ENCODE measurements at regions not wholly inside any gene's neighbourhood (a gene's known extent, or its start where the extent isn't known, plus 50 kb on each side); places are given as distances from the start of the nearest gene placed in this dataset.

GRCh38 chr16:65681406-65681805, 559.5 kb upstream of the CDH11 start:
- Mint-ChIP-seq H3K27me3 (no peaks in the 10 kb centered on the region), H3K36me3 (ENCODE audit: low read depth) (no peaks in the 10 kb centered on the region), H3K4me3 (no peak overlapping the region), H3K4me1 (no peaks in the 10 kb centered on the region), H3K27ac (no peak overlapping the region)
- ATAC-seq (no peak), DNase-seq (no peak)
- no peaks in the 10 kb centered on the region for H3K9me3 ChIP-seq (ENCODE audit: control insufficient read depth, low read length, poor library complexity, severe bottlenecking)

- no peak overlapping the region for H3K27ac Mint-ChIP-seq
- no peaks in the 10 kb centered on the region for H3K9me3 ChIP-seq (ENCODE audit: control insufficient read depth, low read length, poor library complexity, severe bottlenecking)
- no peaks in the 10 kb centered on the region for H3K27me3 Mint-ChIP-seq
- no peaks in the 10 kb centered on the region for H3K4me1 Mint-ChIP-seq
- no peak overlapping the region for H3K4me3 Mint-ChIP-seq
- H3K36me3 Mint-ChIP-seq (ENCODE audit: low read depth), result no peaks in the 10 kb centered on the region
- ATAC-seq (no peak), DNase-seq (no peak)
These were observed 557.9 kb upstream of the CDH11 start for GRCh38 chr16:65679785-65680184.

DNA sequence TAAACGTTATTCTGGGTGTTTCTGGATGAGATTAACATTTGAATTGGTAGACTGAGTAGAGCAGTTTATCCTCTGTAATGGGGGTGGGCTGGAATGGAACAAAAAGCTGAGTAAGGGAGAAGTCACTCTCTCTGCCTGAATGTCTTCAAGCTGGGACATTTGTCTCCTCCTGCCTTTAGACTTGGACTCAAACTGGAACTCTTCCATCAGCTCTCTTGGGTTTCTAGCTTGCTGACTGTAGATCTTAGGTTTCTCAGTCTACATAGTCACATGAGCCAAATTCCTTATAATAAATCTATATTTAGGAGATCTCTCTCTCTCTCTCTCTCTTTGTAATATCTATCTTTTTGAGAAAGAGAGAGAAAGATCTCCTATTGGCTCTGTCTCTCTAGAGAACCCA, 553.3 kb upstream of the CDH11 start:
- no peak overlapping the region for H3K27ac Mint-ChIP-seq
- H3K36me3 Mint-ChIP-seq (ENCODE audit: low read depth), result no peaks in the 10 kb centered on the region
- H3K9me3 ChIP-seq (ENCODE audit: control insufficient read depth, low read length, poor library complexity, severe bottlenecking), result no peaks in the 10 kb centered on the region
- H3K4me3 Mint-ChIP-seq, result no peak overlapping the region
- H3K4me1 Mint-ChIP-seq, result no peaks in the 10 kb centered on the region
- ATAC-seq (no peak), DNase-seq (no peak)
- H3K27me3 Mint-ChIP-seq, result no peaks in the 10 kb centered on the region

DNA sequence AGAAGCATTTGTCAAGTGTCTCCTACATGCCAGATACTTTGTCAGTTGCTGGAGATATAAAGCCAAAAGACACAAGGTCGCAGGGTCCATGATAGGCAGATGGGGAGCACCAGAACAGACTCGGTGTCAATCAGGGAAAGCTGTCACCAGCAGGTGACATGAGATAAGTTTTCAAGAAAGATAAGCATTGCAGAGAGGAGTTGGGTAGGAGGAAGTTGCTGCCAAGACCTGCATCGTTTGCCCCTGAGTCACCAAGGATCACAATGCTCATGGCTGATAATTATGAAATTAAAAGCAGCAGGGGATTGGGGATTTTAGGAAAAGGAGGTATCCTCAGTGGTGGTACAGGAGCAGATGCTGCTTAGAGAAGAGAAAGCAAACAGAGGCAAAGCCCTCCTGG, 551.1 kb upstream of the CDH11 start:
- Mint-ChIP-seq H3K36me3 (ENCODE audit: low read depth) (no peaks in the 10 kb centered on the region), H3K27ac (no peak overlapping the region), H3K4me3 (no peak overlapping the region), H3K4me1 (no peaks in the 10 kb centered on the region), H3K27me3 (no peaks in the 10 kb centered on the region)
- ATAC-seq (no peak), DNase-seq (no peak)
- no peaks in the 10 kb centered on the region for H3K9me3 ChIP-seq (ENCODE audit: control insufficient read depth, low read length, poor library complexity, severe bottlenecking)

- no peak overlapping the region for H3K4me3 Mint-ChIP-seq
These were observed 549.2 kb upstream of the CDH11 start for GRCh38 chr16:65671071-65671470.

DNA sequence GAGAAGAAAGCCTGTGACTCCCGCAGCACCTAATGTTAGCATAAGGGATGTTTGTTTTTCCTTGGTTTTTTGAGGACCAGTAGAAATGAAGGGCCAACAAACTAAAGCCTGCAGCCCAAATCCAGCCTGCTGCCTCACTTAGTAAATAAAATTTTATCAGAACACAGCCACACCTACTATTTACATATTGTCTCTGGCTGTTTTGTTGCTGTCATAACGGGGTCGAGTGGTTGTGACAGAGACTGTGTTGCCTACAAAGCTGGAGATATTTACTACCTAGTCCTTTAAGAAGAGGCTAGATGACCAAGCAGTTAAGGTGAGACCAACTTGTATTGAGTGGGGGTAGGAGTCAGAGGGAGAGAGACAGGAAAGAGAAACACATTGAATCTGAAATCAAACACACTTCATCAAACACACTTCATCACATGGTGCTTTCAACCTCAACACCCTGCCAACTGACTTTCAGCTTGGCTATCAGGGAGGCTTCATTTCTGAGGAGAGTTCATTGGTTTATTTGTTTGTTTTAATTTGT, 546.3 kb upstream of the CDH11 start:
- H3K27me3 Mint-ChIP-seq, result no peaks in the 10 kb centered on the region
- H3K36me3 Mint-ChIP-seq (ENCODE audit: low read depth), result no peaks in the 10 kb centered on the region
- no peak for ATAC-seq
- no peak overlapping the region for H3K4me3 Mint-ChIP-seq
- no peaks in the 10 kb centered on the region for H3K4me1 Mint-ChIP-seq
- no peak for DNase-seq
- no peak overlapping the region for H3K27ac Mint-ChIP-seq
- H3K9me3 ChIP-seq (ENCODE audit: control insufficient read depth, low read length, poor library complexity, severe bottlenecking), result peaks cover 4% of the 10 kb centered on the region

More at GRCh38 chr16:65671071-65671470, 549.2 kb upstream of the CDH11 start:
- Mint-ChIP-seq H3K27me3 (no peaks in the 10 kb centered on the region), H3K4me1 (no peaks in the 10 kb centered on the region), H3K36me3 (ENCODE audit: low read depth) (no peaks in the 10 kb centered on the region), H3K27ac (no peak overlapping the region)
- no peak for DNase-seq
- no peak for ATAC-seq
- peaks cover 4% of the 10 kb centered on the region for H3K9me3 ChIP-seq (ENCODE audit: control insufficient read depth, low read length, poor library complexity, severe bottlenecking)

DNA sequence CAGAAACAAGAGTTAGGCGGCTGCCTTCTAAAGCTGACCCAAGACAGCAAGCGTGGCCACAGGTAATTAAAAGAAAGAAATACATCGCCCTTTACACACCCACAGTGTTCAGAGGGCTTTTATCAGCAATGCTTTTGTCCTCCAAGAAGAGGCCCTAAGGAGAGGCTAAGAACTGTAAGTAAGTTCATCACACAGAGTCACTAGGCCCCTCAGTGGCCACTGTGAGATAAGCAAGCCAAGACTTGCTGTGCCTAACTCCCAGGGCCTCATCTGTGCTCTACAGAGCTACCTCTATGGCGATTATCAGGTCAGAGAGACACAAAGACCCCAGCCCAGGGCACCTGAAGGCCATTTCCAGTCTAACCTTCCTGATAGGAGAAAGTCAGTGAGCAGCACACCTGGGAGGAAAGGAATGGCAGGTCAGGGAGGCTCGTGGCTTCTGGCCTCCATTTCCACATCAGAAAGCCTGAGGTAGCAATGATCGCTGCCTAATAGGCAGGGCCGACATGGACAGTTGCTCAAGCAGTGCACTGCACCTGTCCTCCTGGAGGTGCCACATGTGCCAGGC, 545.2 kb upstream of the CDH11 start:
- Mint-ChIP-seq H3K4me3 (no peak overlapping the region), H3K36me3 (ENCODE audit: low read depth) (no peaks in the 10 kb centered on the region), H3K27ac (no peak overlapping the region), H3K27me3 (no peaks in the 10 kb centered on the region), H3K4me1 (no peaks in the 10 kb centered on the region)
- DNase-seq, result no peak
- peaks cover 4% of the 10 kb centered on the region for H3K9me3 ChIP-seq (ENCODE audit: control insufficient read depth, low read length, poor library complexity, severe bottlenecking)
- ATAC-seq, result no peak

GRCh38 chr16:65666132-65666941, 544.5 kb upstream of the CDH11 start:
- no peak overlapping the region for H3K4me3 Mint-ChIP-seq
- H3K27ac Mint-ChIP-seq, result no peak overlapping the region
- H3K36me3 Mint-ChIP-seq (ENCODE audit: low read depth), result no peaks in the 10 kb centered on the region
- no peak for DNase-seq
- no peak for ATAC-seq
- H3K9me3 ChIP-seq (ENCODE audit: control insufficient read depth, low read length, poor library complexity, severe bottlenecking), result peaks cover 4% of the 10 kb centered on the region
- no peaks in the 10 kb centered on the region for H3K4me1 Mint-ChIP-seq
- H3K27me3 Mint-ChIP-seq, result no peaks in the 10 kb centered on the region

- no peak for ATAC-seq
- no peak overlapping the region for H3K27ac Mint-ChIP-seq
These were observed 543.7 kb upstream of the CDH11 start for GRCh38 chr16:65665586-65665985.

GRCh38 chr16:65663774-65664173, 541.9 kb upstream of the CDH11 start:
- DNase-seq, result no peak
- Mint-ChIP-seq H3K27ac (no peak overlapping the region), H3K4me3 (no peak overlapping the region), H3K27me3 (no peaks in the 10 kb centered on the region), H3K4me1 (no peaks in the 10 kb centered on the region), H3K36me3 (ENCODE audit: low read depth) (no peaks in the 10 kb centered on the region)
- ATAC-seq, result no peak
- H3K9me3 ChIP-seq (ENCODE audit: control insufficient read depth, low read length, poor library complexity, severe bottlenecking), result peaks cover 4% of the 10 kb centered on the region

More at GRCh38 chr16:65665586-65665985, 543.7 kb upstream of the CDH11 start:
- Mint-ChIP-seq H3K27me3 (no peaks in the 10 kb centered on the region), H3K4me1 (no peaks in the 10 kb centered on the region), H3K36me3 (ENCODE audit: low read depth) (no peaks in the 10 kb centered on the region), H3K4me3 (no peak overlapping the region)
- no peak for DNase-seq
- peaks cover 4% of the 10 kb centered on the region for H3K9me3 ChIP-seq (ENCODE audit: control insufficient read depth, low read length, poor library complexity, severe bottlenecking)

GRCh38 chr16:65662256-65662655, 540.4 kb upstream of the CDH11 start:
- no peak overlapping the region for H3K4me3 Mint-ChIP-seq
- H3K4me1 Mint-ChIP-seq, result no peaks in the 10 kb centered on the region
- ATAC-seq, result no peak
- no peaks in the 10 kb centered on the region for H3K27me3 Mint-ChIP-seq
- no peak overlapping the region for H3K27ac Mint-ChIP-seq
- peaks cover 3% of the 10 kb centered on the region for H3K9me3 ChIP-seq (ENCODE audit: control insufficient read depth, low read length, poor library complexity, severe bottlenecking)
- no peaks in the 10 kb centered on the region for H3K36me3 Mint-ChIP-seq (ENCODE audit: low read depth)
- DNase-seq, result no peak

GRCh38 chr16:65661558-65661957, 539.7 kb upstream of the CDH11 start:
- ATAC-seq (no peak), DNase-seq (no peak)
- Mint-ChIP-seq H3K27ac (no peak overlapping the region), H3K4me3 (no peak overlapping the region), H3K27me3 (no peaks in the 10 kb centered on the region), H3K36me3 (ENCODE audit: low read depth) (no peaks in the 10 kb centered on the region), H3K4me1 (no peaks in the 10 kb centered on the region)
- H3K9me3 ChIP-seq (ENCODE audit: control insufficient read depth, low read length, poor library complexity, severe bottlenecking), result no peaks in the 10 kb centered on the region

- no peak for ATAC-seq
- Mint-ChIP-seq H3K4me3 (no peak overlapping the region), H3K27me3 (no peaks in the 10 kb centered on the region), H3K36me3 (ENCODE audit: low read depth) (no peaks in the 10 kb centered on the region), H3K4me1 (no peaks in the 10 kb centered on the region), H3K27ac (no peak overlapping the region)
- DNase-seq, result no peak
- H3K9me3 ChIP-seq (ENCODE audit: control insufficient read depth, low read length, poor library complexity, severe bottlenecking), result no peaks in the 10 kb centered on the region
These were observed 538.5 kb upstream of the CDH11 start for GRCh38 chr16:65660390-65660789.

- Mint-ChIP-seq H3K36me3 (ENCODE audit: low read depth) (no peaks in the 10 kb centered on the region), H3K27ac (no peak overlapping the region), H3K4me3 (no peak overlapping the region), H3K27me3 (no peaks in the 10 kb centered on the region), H3K4me1 (no peaks in the 10 kb centered on the region)
- DNase-seq (no peak), ATAC-seq (no peak)
- no peaks in the 10 kb centered on the region for H3K9me3 ChIP-seq (ENCODE audit: control insufficient read depth, low read length, poor library complexity, severe bottlenecking)
These were observed 537.9 kb upstream of the CDH11 start for GRCh38 chr16:65659758-65660157.
